ENCODE measurements at regions not wholly inside any gene's neighbourhood (a gene's known extent, or its start where the extent isn't known, plus 50 kb on each side); places are given as distances from the start of the nearest gene placed in this dataset.

DNA sequence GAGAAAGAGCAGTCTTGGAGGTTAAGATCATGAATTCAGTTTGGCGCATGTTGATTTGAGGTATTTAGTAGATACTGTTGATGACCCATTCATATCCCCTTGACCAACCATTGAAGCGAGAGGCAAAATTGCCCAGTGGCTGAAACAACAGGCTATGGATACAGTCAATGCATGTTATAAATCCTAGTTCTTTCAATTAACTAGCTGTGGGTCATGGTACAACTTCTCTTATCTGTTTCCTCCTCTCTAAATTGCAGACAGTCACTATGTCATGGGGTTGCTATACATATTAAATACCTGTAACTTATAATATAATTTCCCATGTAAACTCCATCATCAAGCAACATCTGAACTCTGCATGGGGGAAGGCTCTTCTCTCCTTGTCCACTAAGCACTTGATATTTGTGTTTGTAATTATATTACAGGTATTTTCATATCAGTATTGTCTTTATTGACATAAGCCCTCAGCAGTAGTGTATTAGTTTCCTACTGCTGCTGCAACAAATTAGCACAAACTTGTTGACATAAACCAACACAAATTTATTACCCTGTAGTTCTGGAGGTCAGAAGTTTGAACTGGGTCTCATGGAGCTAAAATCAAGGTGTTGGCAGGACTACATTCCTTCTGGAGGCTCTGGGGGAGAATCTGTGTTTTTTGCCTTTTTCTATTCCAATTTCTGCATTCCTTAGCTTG, 61.7 kb upstream of the ACTR3 start:
- TF ChIP-seq, protein P1, sequence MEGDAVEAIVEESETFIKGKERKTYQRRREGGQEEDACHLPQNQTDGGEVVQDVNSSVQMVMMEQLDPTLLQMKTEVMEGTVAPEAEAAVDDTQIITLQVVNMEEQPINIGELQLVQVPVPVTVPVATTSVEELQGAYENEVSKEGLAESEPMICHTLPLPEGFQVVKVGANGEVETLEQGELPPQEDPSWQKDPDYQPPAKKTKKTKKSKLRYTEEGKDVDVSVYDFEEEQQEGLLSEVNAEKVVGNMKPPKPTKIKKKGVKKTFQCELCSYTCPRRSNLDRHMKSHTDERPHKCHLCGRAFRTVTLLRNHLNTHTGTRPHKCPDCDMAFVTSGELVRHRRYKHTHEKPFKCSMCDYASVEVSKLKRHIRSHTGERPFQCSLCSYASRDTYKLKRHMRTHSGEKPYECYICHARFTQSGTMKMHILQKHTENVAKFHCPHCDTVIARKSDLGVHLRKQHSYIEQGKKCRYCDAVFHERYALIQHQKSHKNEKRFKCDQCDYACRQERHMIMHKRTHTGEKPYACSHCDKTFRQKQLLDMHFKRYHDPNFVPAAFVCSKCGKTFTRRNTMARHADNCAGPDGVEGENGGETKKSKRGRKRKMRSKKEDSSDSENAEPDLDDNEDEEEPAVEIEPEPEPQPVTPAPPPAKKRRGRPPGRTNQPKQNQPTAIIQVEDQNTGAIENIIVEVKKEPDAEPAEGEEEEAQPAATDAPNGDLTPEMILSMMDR (IDR thresholded peaks at IDR 0.05) = no peak
- no peak for TF ChIP-seq ZFX (IDR thresholded peaks at IDR 0.05; ENCODE audit: borderline replicate concordance)
